Endothelial cell of umbilical vein (primary cell): ENCODE measurements at regions not wholly inside any gene's neighbourhood (a gene's known extent, or its start where the extent isn't known, plus 50 kb on each side); places are given as distances from the start of the nearest gene placed in this dataset.
"Not testable (repeated sequence)": the region's sequence is repeated elsewhere in the genome, so short reads cannot be mapped to it uniquely, and the experiment has no call there.

Source experiments
- BruUV-seq: library from RNA; stranded (reverse); fragments of 400-500 nt; replicated peaks from 2 replicates; lab custom pipeline; 2021; lab: Mats Ljungman, UMichigan
- CTCF ChIA-PET: fragments of 300-600, 350-600 bp; sonication (Branson Sonifier 250); formaldehyde crosslinking; loops from one replicate; lab custom pipeline; 2021; ENCODE audit warnings: antibody characterized with exemption, inconsistent platforms; lab: Charles Lee
- POLR2A ChIA-PET: fragments of 300-600, 350-600 bp; sonication (Branson Sonifier 250); formaldehyde crosslinking; loops from one replicate; lab custom pipeline; 2021; ENCODE audit warnings: antibody characterized with exemption, inconsistent platforms; lab: Charles Lee
- DNase-seq: peaks from one replicate; pipeline ENCODE4 v3.0.0-alpha.2; 2011; ENCODE audit warnings: low read depth, low spot score
- FAIRE-seq: peaks from 2 replicates; lab custom pipeline; 2011; peaks lifted over from hg19 to GRCh38; lab: Jason Lieb, UNC
- H2AFZ ChIP-seq: 2 replicates; pipeline ENCODE4 v1.6.0; 2012; ENCODE audit warnings: low read depth, low read length, control low read depth, inconsistent platforms
- H3K27ac ChIP-seq: 2 replicates; pipeline ENCODE4 v1.5.1; 2011; ENCODE audit warnings: low read depth, mild to moderate bottlenecking, control low read depth, low read length, moderate library complexity; ENCODE audit not compliant: insufficient read depth
- H3K27me3 ChIP-seq, 2 experiments: 2 replicates each; pipeline versions ENCODE4 v1.6.0 to v1.6.1; 2011; ENCODE audit warnings: low read length in 2 of 2, mixed read lengths in 1 of 2; ENCODE audit not compliant: control insufficient read depth in 2 of 2, insufficient read depth in 2 of 2
- H3K36me3 ChIP-seq, 2 experiments: 2 replicates in 1 of 2; 3 replicates in 1 of 2; pipeline ENCODE4 v1.5.1; 2011; ENCODE audit warnings: low read length in 2 of 2, mild to moderate bottlenecking in 1 of 2, moderate library complexity in 1 of 2; ENCODE audit not compliant: control insufficient read depth in 2 of 2, insufficient read depth in 2 of 2; ENCODE audit errors: extremely low read depth in 1 of 2
- H3K4me1 ChIP-seq: 3 replicates; pipeline ENCODE4 v1.5.1; 2011; ENCODE audit warnings: mild to moderate bottlenecking, low read length; ENCODE audit not compliant: control insufficient read depth, insufficient read depth; ENCODE audit errors: extremely low read depth
- H3K4me2 ChIP-seq: 2 replicates; pipeline ENCODE4 v1.6.1; 2011; ENCODE audit warnings: low read length, control low read depth, mixed read lengths; ENCODE audit not compliant: insufficient read depth
- H3K4me3 ChIP-seq, 3 experiments: fragments of 200-600 bp in 1 of 3; sonication (generic), shearing (Covaris generic) in 1 of 3; replicated peaks in 1 of 3; 2 replicates each; pipeline ENCODE4 v1.5.1; 2011 to 2016; ENCODE audit warnings: control low read depth in 3 of 3, low read length in 3 of 3, mild to moderate bottlenecking in 2 of 3, inconsistent platforms in 1 of 3, low read depth in 1 of 3, moderate library complexity in 1 of 3; ENCODE audit not compliant: insufficient read depth in 1 of 3
- H3K79me2 ChIP-seq: 2 replicates; pipeline ENCODE4 v1.6.0; 2012; ENCODE audit warnings: low read length, inconsistent platforms; ENCODE audit not compliant: control insufficient read depth, insufficient read depth
- H3K9ac ChIP-seq: replicated peaks from 2 replicates; pipeline ENCODE3; 2011; ENCODE audit warnings: low read length, control low read depth; ENCODE audit not compliant: insufficient read depth; ENCODE audit errors: extremely low read depth
- H3K9me1 ChIP-seq: replicated peaks from 3 replicates; pipeline ENCODE4 v1.6.0; 2011; ENCODE audit warnings: mild to moderate bottlenecking, low read length; ENCODE audit not compliant: control insufficient read depth, insufficient read depth; ENCODE audit errors: extremely low read depth
- H3K9me3 ChIP-seq: replicated peaks from 2 replicates; pipeline ENCODE4 v1.5.1; 2012; ENCODE audit warnings: low read length, inconsistent platforms; ENCODE audit not compliant: control insufficient read depth, insufficient read depth
- H4K20me1 ChIP-seq: replicated peaks from 2 replicates; pipeline ENCODE3; 2011; ENCODE audit warnings: mild to moderate bottlenecking, low read length; ENCODE audit not compliant: control insufficient read depth, insufficient read depth; ENCODE audit errors: extremely low read depth
- EZH2 ChIP-seq: IDR thresholded peaks from 2 replicates; pipeline ENCODE4 v1.6.1; 2012; ENCODE audit warnings: borderline replicate concordance, low read depth, mild to moderate bottlenecking, moderate library complexity, low read length, inconsistent platforms; ENCODE audit not compliant: severe bottlenecking
- FOS ChIP-seq: IDR thresholded peaks from 2 replicates; pipeline ENCODE4 v1.6.1; 2011; ENCODE audit warnings: mild to moderate bottlenecking, low read length, moderate library complexity, borderline replicate concordance; ENCODE audit not compliant: insufficient read depth
- GATA2 ChIP-seq: IDR thresholded peaks from 2 replicates; pipeline ENCODE4 v1.7.0; 2011; ENCODE audit warnings: low read depth, mild to moderate bottlenecking, moderate library complexity, mixed read lengths, low read length; ENCODE audit not compliant: insufficient read length, insufficient read depth
- JUN ChIP-seq: IDR thresholded peaks from 2 replicates; pipeline ENCODE4 v1.6.1; 2011; ENCODE audit warnings: borderline replicate concordance, low read depth; ENCODE audit not compliant: insufficient read length, insufficient read depth
- MAX ChIP-seq: IDR thresholded peaks from 2 replicates; pipeline ENCODE4 v1.6.1; 2011; ENCODE audit not compliant: insufficient read depth, insufficient read length
- MYC ChIP-seq: IDR thresholded peaks from one replicate; pipeline ENCODE4 v1.6.1; 2011; ENCODE audit warnings: mild to moderate bottlenecking, low read depth, low read length
- POLR2A ChIP-seq: IDR thresholded peaks from 2 replicates; pipeline ENCODE4 v1.6.1; 2012; ENCODE audit warnings: low read depth, mild to moderate bottlenecking, control low read depth, low read length
- POLR2AphosphoS5 ChIP-seq: IDR thresholded peaks from 2 replicates; pipeline ENCODE4 v1.6.1; 2012; ENCODE audit warnings: low read depth, mild to moderate bottlenecking, control low read depth, low read length, moderate library complexity; ENCODE audit not compliant: insufficient read depth
- dilution Hi-C: fragments of 300-500 bp; cut with MboI; formaldehyde crosslinking; loops from one replicate; pipeline ENCODE4 v1.15.0; 2019; ENCODE audit warnings: low sequenced_read_pairs; ENCODE audit not compliant: extremely low pct_ligation_motif_present
- intact Hi-C: fragments of 100-400 bp; cut with micrococcal nuclease; formaldehyde crosslinking; loops from one replicate; pipeline ENCODE4 v1.10.0; 2022
- TF ChIP-seq, protein P1 (sequence below), 2 donors: IDR thresholded peaks; 1 replicate in 1 of 2; 2 replicates in 1 of 2; pipeline ENCODE4 v1.5.1; 2011; ENCODE audit warnings: low read length in 2 of 2, mild to moderate bottlenecking in 2 of 2, moderate library complexity in 2 of 2, control low read depth in 1 of 2, inconsistent platforms in 1 of 2, low read depth in 1 of 2; ENCODE audit not compliant: insufficient read depth in 1 of 2; ENCODE audit errors: extremely low read depth in 1 of 2

DNA sequence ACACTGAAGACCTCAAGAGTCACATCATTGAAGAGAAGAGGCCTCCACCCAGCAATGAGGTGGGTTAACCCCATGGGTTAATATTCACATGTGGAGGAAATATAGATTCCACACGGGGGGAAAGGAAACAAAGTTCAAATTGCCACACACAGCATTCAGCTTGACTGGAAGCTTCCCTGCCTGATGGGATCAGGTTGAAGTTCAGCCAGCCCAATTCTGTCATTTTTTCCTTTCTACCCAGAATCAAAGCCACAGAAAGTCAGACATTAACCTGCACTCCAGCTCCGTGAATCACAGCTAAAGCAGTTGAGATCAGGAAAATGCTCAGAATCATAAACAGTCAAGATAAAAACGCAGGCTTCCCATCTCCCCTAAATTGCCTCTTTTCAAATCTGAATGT is 208.7 kb upstream of the OBI1 start:
- POLR2A ChIA-PET = no interaction called here
- Histone ChIP-seq H3K9ac (no peak overlapping the region), H4K20me1 (no peaks in the 10 kb centered on the region), H3K4me2 (no peak overlapping the region), H3K27me3 (peaks cover 0 to 1% of the 10 kb centered on the region in 2 experiments), H3K4me3 (no peak overlapping the region), H3K79me2 (no peaks in the 10 kb centered on the region), H3K9me1 (no peaks in the 10 kb centered on the region), H3K36me3 (no peaks in the 10 kb centered on the region), H3K4me1 (no peaks in the 10 kb centered on the region), H3K27ac (no peak overlapping the region), H2AFZ (no peak overlapping the region), H3K9me3 (no peaks in the 10 kb centered on the region)
- no TSS peak for BruUV-seq
- no peak for DNase-seq
- CTCF ChIA-PET = no interaction called here
- dilution Hi-C loops (no loop called here), intact Hi-C loops (no loop called here)
- TF ChIP-seq GATA2 = no peak
- no peak for TF ChIP-seq MAX
- no peak for TF ChIP-seq POLR2A
- no peak for TF ChIP-seq MYC
- TF ChIP-seq POLR2AphosphoS5 = no peak
- TF ChIP-seq, protein P1, sequence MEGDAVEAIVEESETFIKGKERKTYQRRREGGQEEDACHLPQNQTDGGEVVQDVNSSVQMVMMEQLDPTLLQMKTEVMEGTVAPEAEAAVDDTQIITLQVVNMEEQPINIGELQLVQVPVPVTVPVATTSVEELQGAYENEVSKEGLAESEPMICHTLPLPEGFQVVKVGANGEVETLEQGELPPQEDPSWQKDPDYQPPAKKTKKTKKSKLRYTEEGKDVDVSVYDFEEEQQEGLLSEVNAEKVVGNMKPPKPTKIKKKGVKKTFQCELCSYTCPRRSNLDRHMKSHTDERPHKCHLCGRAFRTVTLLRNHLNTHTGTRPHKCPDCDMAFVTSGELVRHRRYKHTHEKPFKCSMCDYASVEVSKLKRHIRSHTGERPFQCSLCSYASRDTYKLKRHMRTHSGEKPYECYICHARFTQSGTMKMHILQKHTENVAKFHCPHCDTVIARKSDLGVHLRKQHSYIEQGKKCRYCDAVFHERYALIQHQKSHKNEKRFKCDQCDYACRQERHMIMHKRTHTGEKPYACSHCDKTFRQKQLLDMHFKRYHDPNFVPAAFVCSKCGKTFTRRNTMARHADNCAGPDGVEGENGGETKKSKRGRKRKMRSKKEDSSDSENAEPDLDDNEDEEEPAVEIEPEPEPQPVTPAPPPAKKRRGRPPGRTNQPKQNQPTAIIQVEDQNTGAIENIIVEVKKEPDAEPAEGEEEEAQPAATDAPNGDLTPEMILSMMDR (IDR thresholded peaks at IDR 0.05; ENCODE audit: extremely low read depth in 1 of 2, insufficient read depth in 1 of 2, low read depth in 1 of 2, low read length in 2 of 2) = no peak
- TF ChIP-seq JUN = no peak
- no peak for TF ChIP-seq FOS
- no peak for TF ChIP-seq EZH2
- FAIRE-seq = no peak

- FAIRE-seq, dilution Hi-C loops, intact Hi-C loops: not testable (repeated sequence)
Measured at GRCh38 chr13:78866076-78866475, 207.1 kb upstream of the OBI1 start.

More at GRCh38 chr13:78866076-78866475, 207.1 kb upstream of the OBI1 start:
- H3K9me1 ChIP-seq, H3K4me1 ChIP-seq, H2AFZ ChIP-seq, H3K9ac ChIP-seq, H3K36me3 ChIP-seq, H3K4me3 ChIP-seq, H3K79me2 ChIP-seq, BruUV-seq, CTCF ChIA-PET, DNase-seq, H3K4me2 ChIP-seq, H3K27me3 ChIP-seq, H4K20me1 ChIP-seq, H3K9me3 ChIP-seq, H3K27ac ChIP-seq, POLR2A ChIA-PET: not testable (repeated sequence)
